ENCODE measurements at regions not wholly inside any gene's neighbourhood (a gene's known extent, or its start where the extent isn't known, plus 50 kb on each side); places are given as distances from the start of the nearest gene placed in this dataset.

GRCh38 chr17:73911726-73912372 lies 267.6 kb upstream of the SDK2 start:
- TF ChIP-seq POLR2A (IDR thresholded peaks at IDR 0.05) (no peak), CTCF (IDR thresholded peaks at IDR 0.05) (no peak)
